Endodermal cell (in vitro differentiated cells): ENCODE measurements at regions not wholly inside any gene's neighbourhood (a gene's known extent, or its start where the extent isn't known, plus 50 kb on each side); places are given as distances from the start of the nearest gene placed in this dataset.

Experiments used
- DNase-seq: peaks from one replicate; pipeline ENCODE4 v3.0.0-alpha.2; 2017
- H3K27ac ChIP-seq: 2 replicates; pipeline ENCODE4 v1.5.1; 2013; ENCODE audit warnings: mild to moderate bottlenecking, low read depth, low read length, moderate library complexity
- H3K27me3 ChIP-seq: 2 replicates; pipeline ENCODE4 v1.6.1; 2013; ENCODE audit warnings: mild to moderate bottlenecking, low read length, moderate library complexity; ENCODE audit not compliant: insufficient read depth, control insufficient read depth, poor library complexity, severe bottlenecking
- H3K36me3 ChIP-seq: 2 replicates; pipeline ENCODE4 v1.7.0; 2013; ENCODE audit warnings: mild to moderate bottlenecking, low read length, moderate library complexity; ENCODE audit not compliant: control insufficient read depth, insufficient read depth
- H3K4me1 ChIP-seq: one replicate; pipeline ENCODE4 v1.7.0; 2013; ENCODE audit warnings: low read length; ENCODE audit not compliant: control insufficient read depth, insufficient read depth
- H3K4me3 ChIP-seq: 2 replicates; pipeline ENCODE4 v1.5.1; 2013; ENCODE audit warnings: mild to moderate bottlenecking, low read length, moderate library complexity
- H3K9ac ChIP-seq: 2 replicates; pipeline ENCODE4 v1.6.1; 2013; ENCODE audit warnings: mild to moderate bottlenecking, low read length, moderate library complexity; ENCODE audit not compliant: poor library complexity, severe bottlenecking; ENCODE audit errors: extremely low read depth
- H3K9me3 ChIP-seq: 2 replicates; pipeline ENCODE4 v1.6.1; 2013; ENCODE audit warnings: mild to moderate bottlenecking, low read length, moderate library complexity; ENCODE audit not compliant: control insufficient read depth
- H3K27ac Mint-ChIP-seq: 2 replicates; pipeline ENCODE4 v1.8.0; 2020; ENCODE audit warnings: mixed read lengths
- H3K27me3 Mint-ChIP-seq: 2 replicates; pipeline ENCODE4 v1.8.0; 2021; ENCODE audit warnings: mild to moderate bottlenecking, mixed read lengths; ENCODE audit not compliant: insufficient read depth
- H3K36me3 Mint-ChIP-seq: 2 replicates; pipeline ENCODE4 v1.8.0; 2020; ENCODE audit warnings: low read depth, mixed read lengths
- H3K4me1 Mint-ChIP-seq: 2 replicates; pipeline ENCODE4 v1.8.0; 2020; ENCODE audit warnings: mixed read lengths
- H3K4me3 Mint-ChIP-seq: 2 replicates; pipeline ENCODE4 v1.8.0; 2020; ENCODE audit warnings: mild to moderate bottlenecking, moderate library complexity, mixed read lengths
- H3K9me3 Mint-ChIP-seq: 2 replicates; pipeline ENCODE4 v1.8.0; 2020; ENCODE audit warnings: mild to moderate bottlenecking, mixed read lengths
- CTCF ChIP-seq: fragments of 200-600 bp; sonication (generic); conservative IDR thresholded peaks from 2 replicates; pipeline ENCODE4 v1.5.0; 2021; ENCODE audit warnings: antibody characterized with exemption, mild to moderate bottlenecking
- WGBS, 2 experiments: methylation state at CpG; one replicate each; pipeline versions ENCODE4 v1.1.5 to v1.1.7; 2013; ENCODE audit warnings: missing lambda C conversion rate in 2 of 2, mixed read lengths in 1 of 2; ENCODE audit not compliant: insufficient coverage in 1 of 2, insufficient read length in 1 of 2; 5-methylcytosine and 5-hydroxymethylcytosine counted together

- TF ChIP-seq CTCF = no peak
- no peak overlapping the region for H3K27ac Mint-ChIP-seq
These were observed 224.5 kb upstream of the RFX3 start for GRCh38 chr9:3750321-3750720.

DNA sequence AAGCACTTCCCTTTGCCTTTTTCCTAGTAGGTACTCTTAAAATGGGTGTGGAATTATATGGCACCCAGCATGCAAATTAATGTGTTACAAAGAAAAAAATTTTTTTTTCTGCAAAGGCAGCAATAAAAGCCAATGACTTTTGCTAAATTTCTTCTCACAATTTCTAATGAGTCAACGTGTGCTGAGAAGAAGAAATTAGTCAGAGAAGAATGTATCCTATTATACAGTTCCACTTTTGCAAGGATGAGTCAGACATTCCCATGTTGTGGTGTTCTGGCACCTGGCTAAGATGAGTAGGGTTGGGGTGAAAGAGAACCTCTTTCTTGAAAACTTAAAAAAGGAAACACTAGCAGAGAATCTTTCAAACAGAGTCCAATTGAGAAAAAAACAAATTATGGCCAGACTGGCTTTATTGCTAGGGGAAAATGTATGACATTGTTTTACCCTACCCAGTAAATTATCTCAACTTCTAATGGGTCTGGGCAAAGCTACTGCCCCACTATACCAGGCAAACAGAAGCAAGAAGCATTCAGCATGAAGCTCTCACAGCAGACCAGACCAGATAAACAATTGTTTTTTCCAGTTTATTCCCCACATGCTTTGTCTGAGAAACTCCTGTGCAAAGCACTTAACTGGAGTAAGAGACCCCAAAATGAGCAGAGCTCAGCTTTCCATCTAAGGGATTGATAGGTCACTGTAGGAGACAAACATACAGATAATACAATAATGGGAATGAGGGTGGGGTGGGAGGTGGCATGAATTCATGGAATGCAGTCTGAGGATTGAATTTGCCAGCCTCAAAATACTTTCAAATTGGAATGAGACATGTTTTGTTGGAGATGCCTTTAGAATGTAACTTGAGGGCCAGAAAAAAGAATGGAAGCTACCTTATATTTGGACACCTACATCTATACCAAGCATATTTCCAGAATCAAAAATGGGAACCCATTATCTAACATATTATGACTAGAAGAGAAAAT, 220.8 kb upstream of the RFX3 start:
- no peak for TF ChIP-seq CTCF
- WGBS, 2 experiments = 83 to 85% methylated on average over 1 of the region's 1 CpG
- DNase-seq = no peak

More at GRCh38 chr9:3750321-3750720, 224.5 kb upstream of the RFX3 start:
- Histone ChIP-seq H3K27me3 (no peaks in the 10 kb centered on the region), H3K4me1 (peaks cover 8% of the 10 kb centered on the region), H3K4me3 (no peak overlapping the region), H3K9ac (no peak overlapping the region), H3K9me3 (no peaks in the 10 kb centered on the region), H3K27ac (no peak overlapping the region), H3K36me3 (no peaks in the 10 kb centered on the region)
- H3K36me3 Mint-ChIP-seq = no peaks in the 10 kb centered on the region
- H3K9me3 Mint-ChIP-seq = no peaks in the 10 kb centered on the region
- WGBS, 2 experiments = 78 to 93% methylated on average over 2 to 5 of the region's 5 CpGs
- DNase-seq = no peak
- H3K4me3 Mint-ChIP-seq = no peak overlapping the region
- no peaks in the 10 kb centered on the region for H3K27me3 Mint-ChIP-seq
- H3K4me1 Mint-ChIP-seq = peaks cover 32% of the 10 kb centered on the region

DNA sequence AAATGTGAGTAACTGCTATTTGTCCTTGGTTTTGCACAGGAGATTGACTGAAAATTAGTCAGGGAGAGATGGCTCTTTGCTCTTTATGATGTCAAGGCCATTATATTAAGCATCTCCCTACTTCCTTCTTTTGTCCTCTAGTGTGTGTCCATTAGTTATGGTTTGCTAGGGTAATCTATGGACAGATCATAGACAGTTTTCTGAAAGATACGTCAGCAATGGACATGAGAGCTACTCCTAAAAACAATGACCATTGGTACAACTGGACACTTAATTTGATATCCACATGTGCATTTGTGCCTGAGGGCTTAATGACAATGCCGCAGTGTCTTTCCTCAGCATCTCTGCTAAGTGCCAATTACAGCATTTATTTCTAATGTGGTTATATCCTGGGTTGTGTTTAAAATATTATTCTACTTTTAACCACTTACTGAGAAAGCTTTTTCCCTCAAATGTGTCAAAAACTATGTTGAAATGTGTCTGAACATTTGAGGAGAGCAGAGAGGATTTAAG, 218.2 kb upstream of the RFX3 start:
- H3K9me3 ChIP-seq = no peaks in the 10 kb centered on the region
- H3K27ac ChIP-seq = no peak overlapping the region
- no peak overlapping the region for H3K4me3 Mint-ChIP-seq
- H3K36me3 Mint-ChIP-seq = no peaks in the 10 kb centered on the region
- H3K27me3 Mint-ChIP-seq = no peaks in the 10 kb centered on the region
- peaks cover 7% of the 10 kb centered on the region for H3K4me1 ChIP-seq
- DNase-seq = no peak
- H3K4me1 Mint-ChIP-seq = peaks cover 48% of the 10 kb centered on the region
- no peak overlapping the region for H3K4me3 ChIP-seq
- H3K9me3 Mint-ChIP-seq = peaks cover 3% of the 10 kb centered on the region
- H3K27me3 ChIP-seq = no peaks in the 10 kb centered on the region
- 91 to 100% methylated on average over 1 to 2 of the region's 2 CpGs for WGBS, 2 experiments
- no peak overlapping the region for H3K9ac ChIP-seq
- no peak for TF ChIP-seq CTCF
- H3K27ac Mint-ChIP-seq = no peak overlapping the region
- H3K36me3 ChIP-seq = no peaks in the 10 kb centered on the region

More for the DNA sequence above, 220.8 kb upstream of the RFX3 start:
- Mint-ChIP-seq H3K4me1 (peaks cover 47% of the 10 kb centered on the region), H3K27me3 (no peaks in the 10 kb centered on the region), H3K36me3 (no peaks in the 10 kb centered on the region), H3K27ac (no peak overlapping the region), H3K4me3 (no peak overlapping the region), H3K9me3 (peaks cover 3% of the 10 kb centered on the region)
- Histone ChIP-seq H3K4me1 (peaks cover 10% of the 10 kb centered on the region), H3K9me3 (no peaks in the 10 kb centered on the region), H3K4me3 (no peak overlapping the region), H3K9ac (no peak overlapping the region), H3K27me3 (no peaks in the 10 kb centered on the region), H3K36me3 (no peaks in the 10 kb centered on the region), H3K27ac (no peak overlapping the region)
